Ishikawa (cell line): ENCODE measurements at regions not wholly inside any gene's neighbourhood (a gene's known extent, or its start where the extent isn't known, plus 50 kb on each side); places are given as distances from the start of the nearest gene placed in this dataset.
A peak's percentile ranks its signal among the peaks of the same experiment; 100 is the strongest.

ENCODE experiments used
- CEBPB ChIP-seq: IDR thresholded peaks from 2 replicates; pipeline ENCODE4 v1.6.1; 2012
- CREB1 ChIP-seq: IDR thresholded peaks from 2 replicates; pipeline ENCODE4 v1.6.1; 2012; ENCODE audit warnings: low read depth
- EGR1 ChIP-seq: IDR thresholded peaks from 2 replicates; pipeline ENCODE4 v1.6.1; 2012
- EP300 ChIP-seq: IDR thresholded peaks from 2 replicates; pipeline ENCODE4 v1.6.1; 2012; ENCODE audit warnings: borderline replicate concordance
- FOXM1 ChIP-seq: IDR thresholded peaks from 2 replicates; pipeline ENCODE4 v1.6.1; 2012; ENCODE audit warnings: low read depth, borderline replicate concordance
- MAX ChIP-seq: IDR thresholded peaks from 2 replicates; pipeline ENCODE4 v1.6.1; 2012
- NFIC ChIP-seq: IDR thresholded peaks from 2 replicates; pipeline ENCODE4 v1.6.1; 2012
- RAD21 ChIP-seq: IDR thresholded peaks from 2 replicates; pipeline ENCODE4 v1.6.1; 2012; ENCODE audit warnings: low read depth
- REST ChIP-seq: IDR thresholded peaks from 2 replicates; pipeline ENCODE4 v1.6.1; 2012; ENCODE audit warnings: low read depth, mild to moderate bottlenecking
- TAF1 ChIP-seq: IDR thresholded peaks from 2 replicates; pipeline ENCODE4 v1.6.1; 2012; ENCODE audit warnings: low read depth, mild to moderate bottlenecking
- TCF12 ChIP-seq: IDR thresholded peaks from 2 replicates; pipeline ENCODE4 v1.6.1; 2012; ENCODE audit warnings: low read depth
- TEAD4 ChIP-seq: IDR thresholded peaks from 2 replicates; pipeline ENCODE4 v1.6.1; 2012
- USF1 ChIP-seq: IDR thresholded peaks from 2 replicates; pipeline ENCODE4 v1.6.1; 2012
- YY1 ChIP-seq: IDR thresholded peaks from 2 replicates; pipeline ENCODE4 v1.6.1; 2012; ENCODE audit warnings: low read depth
- ZBTB7A ChIP-seq: IDR thresholded peaks from 2 replicates; pipeline ENCODE4 v1.6.1; 2012; ENCODE audit warnings: low read depth

- no peak for TF ChIP-seq ZBTB7A
- TF ChIP-seq MAX, result no peak
- no peak for TF ChIP-seq EGR1
- no peak for TF ChIP-seq USF1
- TF ChIP-seq REST, result no peak
- TF ChIP-seq RAD21, result no peak
- no peak for TF ChIP-seq TCF12
- TF ChIP-seq TEAD4, result no peak
- no peak for TF ChIP-seq TAF1
- no peak for TF ChIP-seq NFIC
- TF ChIP-seq CREB1, result no peak
- no peak for TF ChIP-seq EP300
- no peak for TF ChIP-seq CEBPB
- TF ChIP-seq YY1, result no peak
- TF ChIP-seq FOXM1, result no peak
These were observed 59.4 kb upstream of the TLL1 start for GRCh38 chr4:165813606-165814005.

- TF ChIP-seq NFIC (peak; percentile 81), FOXM1 (no peak)
These were observed 58.6 kb upstream of the TLL1 start for GRCh38 chr4:165814256-165815020.
